Right atrium auricular region (tissue), 2 donors: ENCODE measurements at regions not wholly inside any gene's neighbourhood (a gene's known extent, or its start where the extent isn't known, plus 50 kb on each side); places are given as distances from the start of the nearest gene placed in this dataset.
A peak's percentile ranks its signal among the peaks of the same experiment; 100 is the strongest.

Source experiments
- DNase-seq: peaks from one replicate; pipeline ENCODE4 v3.0.0-alpha.2; 2019; ENCODE audit warnings: low spot score
- H3K27ac ChIP-seq, 2 donors: fragments of 200-600 bp; sonication (generic); 1 replicate in 1 of 2; 2 replicates in 1 of 2; pipeline ENCODE4 v1.5.1; 2016 to 2019
- H3K27me3 ChIP-seq, 2 donors: fragments of 200-600 bp; sonication (generic); one replicate each; pipeline versions ENCODE4 v1.5.1 to v1.6.0; 2017 to 2019
- H3K36me3 ChIP-seq: fragments of 200-600 bp; sonication (generic); one replicate; pipeline ENCODE4 v1.5.1; 2016
- H3K4me1 ChIP-seq, 2 donors: fragments of 200-600 bp; sonication (generic); one replicate each; pipeline versions ENCODE4 v1.5.1 to v1.6.0; 2017 to 2019
- H3K4me3 ChIP-seq, 2 donors: fragments of 200-600 bp; sonication (generic); 1 replicate in 1 of 2; 2 replicates in 1 of 2; pipeline ENCODE4 v1.5.1; 2017 to 2019; ENCODE audit warnings: mild to moderate bottlenecking in 1 of 2, moderate library complexity in 1 of 2
- H3K9me3 ChIP-seq, 2 donors: fragments of 200-600 bp; sonication (generic); one replicate each; pipeline ENCODE4 v1.5.1; 2019
- CTCF ChIP-seq, 2 donors: fragments of 200-600 bp; sonication (generic); IDR thresholded peaks; one replicate each; pipeline ENCODE4 v1.5.1; 2019; ENCODE audit warnings: antibody characterized with exemption in 2 of 2

GRCh38 chrX:49773993-49774392, 55.1 kb upstream of the PAGE4 start:
- H3K36me3 ChIP-seq = no peaks in the 10 kb centered on the region
- TF ChIP-seq CTCF (IDR thresholded peaks at IDR 0.05) = no peak

GRCh38 chrX:49767236-49767635, 61.9 kb upstream of the PAGE4 start:
- no peak for DNase-seq
- H3K27ac ChIP-seq = no peak overlapping the region
- no peaks in the 10 kb centered on the region for H3K27me3 ChIP-seq
- TF ChIP-seq CTCF (IDR thresholded peaks at IDR 0.05) = no peak
- no peaks in the 10 kb centered on the region for H3K4me1 ChIP-seq
- no peaks in the 10 kb centered on the region for H3K9me3 ChIP-seq
- no peak overlapping the region for H3K4me3 ChIP-seq
- H3K36me3 ChIP-seq = no peaks in the 10 kb centered on the region

More at GRCh38 chrX:49773993-49774392, 55.1 kb upstream of the PAGE4 start:
- no peak overlapping the region for H3K27ac ChIP-seq
- DNase-seq = no peak
- no peaks in the 10 kb centered on the region for H3K27me3 ChIP-seq
- no peak overlapping the region for H3K4me3 ChIP-seq
- no peaks in the 10 kb centered on the region for H3K4me1 ChIP-seq
- H3K9me3 ChIP-seq = no peaks in the 10 kb centered on the region

- H3K4me3 ChIP-seq = no peak overlapping the region
- no peak for DNase-seq
- no peaks in the 10 kb centered on the region for H3K4me1 ChIP-seq
- no peaks in the 10 kb centered on the region for H3K9me3 ChIP-seq
- H3K27me3 ChIP-seq = no peaks in the 10 kb centered on the region
- no peak for TF ChIP-seq CTCF (IDR thresholded peaks at IDR 0.05)
- no peak overlapping the region for H3K27ac ChIP-seq
- no peaks in the 10 kb centered on the region for H3K36me3 ChIP-seq
Measured at GRCh38 chrX:49762175-49762720, 66.5 kb upstream of the PAGE1 start.

GRCh38 chrX:49761481-49761880, 65.7 kb upstream of the PAGE1 start:
- DNase-seq = no peak
- no peaks in the 10 kb centered on the region for H3K36me3 ChIP-seq
- H3K9me3 ChIP-seq = no peaks in the 10 kb centered on the region
- H3K27ac ChIP-seq = no peak overlapping the region
- no peaks in the 10 kb centered on the region for H3K4me1 ChIP-seq
- no peak overlapping the region for H3K4me3 ChIP-seq
- H3K27me3 ChIP-seq = no peaks in the 10 kb centered on the region
- TF ChIP-seq CTCF (IDR thresholded peaks at IDR 0.05) = peak in 1 of 2 donors; percentile 56

- no peaks in the 10 kb centered on the region for H3K27me3 ChIP-seq
- no peak overlapping the region for H3K4me3 ChIP-seq
- H3K27ac ChIP-seq = no peak overlapping the region
- no peaks in the 10 kb centered on the region for H3K36me3 ChIP-seq
- no peaks in the 10 kb centered on the region for H3K9me3 ChIP-seq
- no peaks in the 10 kb centered on the region for H3K4me1 ChIP-seq
- no peak for TF ChIP-seq CTCF (IDR thresholded peaks at IDR 0.05)
- DNase-seq = no peak
Measured at GRCh38 chrX:49760290-49760890, 64.6 kb upstream of the PAGE1 start.

- DNase-seq = no peak
- Histone ChIP-seq H3K4me3 (no peak overlapping the region), H3K27ac (no peak overlapping the region), H3K4me1 (no peaks in the 10 kb centered on the region), H3K9me3 (no peaks in the 10 kb centered on the region), H3K36me3 (no peaks in the 10 kb centered on the region), H3K27me3 (no peaks in the 10 kb centered on the region)
- TF ChIP-seq CTCF (IDR thresholded peaks at IDR 0.05) = no peak
Measured at GRCh38 chrX:49756692-49757091, 60.9 kb upstream of the PAGE1 start.
